ENCODE measurements at regions not wholly inside any gene's neighbourhood (a gene's known extent, or its start where the extent isn't known, plus 50 kb on each side); places are given as distances from the start of the nearest gene placed in this dataset.

DNA sequence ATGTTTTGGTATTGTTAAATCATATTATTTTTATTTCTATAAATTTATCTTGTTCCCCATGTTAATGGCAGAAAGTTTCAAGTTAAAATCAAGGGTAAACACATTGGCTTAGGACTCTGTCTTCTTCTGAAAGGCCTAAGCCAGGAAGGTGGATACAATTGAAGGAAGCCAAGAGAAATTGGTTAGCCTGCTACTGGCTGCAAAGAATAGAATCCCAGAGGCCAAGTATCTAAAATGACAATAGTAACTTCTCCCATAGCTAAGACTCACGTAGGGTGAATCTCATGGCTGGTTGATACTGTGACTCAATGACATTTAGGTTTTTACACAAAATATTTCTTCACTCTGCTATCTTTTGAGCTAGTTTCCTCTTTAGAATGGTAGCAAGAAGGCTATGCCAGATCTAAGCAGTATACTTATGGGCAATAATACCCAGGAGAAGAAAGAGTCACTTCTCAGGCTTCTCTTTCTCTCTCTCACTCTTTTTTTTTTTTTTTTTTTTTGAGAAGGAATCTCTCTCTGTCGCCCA lies 621.5 kb upstream of the TBL1XR1 start:
- DNase-seq (ENCODE audit: low read depth): no peak

DNA sequence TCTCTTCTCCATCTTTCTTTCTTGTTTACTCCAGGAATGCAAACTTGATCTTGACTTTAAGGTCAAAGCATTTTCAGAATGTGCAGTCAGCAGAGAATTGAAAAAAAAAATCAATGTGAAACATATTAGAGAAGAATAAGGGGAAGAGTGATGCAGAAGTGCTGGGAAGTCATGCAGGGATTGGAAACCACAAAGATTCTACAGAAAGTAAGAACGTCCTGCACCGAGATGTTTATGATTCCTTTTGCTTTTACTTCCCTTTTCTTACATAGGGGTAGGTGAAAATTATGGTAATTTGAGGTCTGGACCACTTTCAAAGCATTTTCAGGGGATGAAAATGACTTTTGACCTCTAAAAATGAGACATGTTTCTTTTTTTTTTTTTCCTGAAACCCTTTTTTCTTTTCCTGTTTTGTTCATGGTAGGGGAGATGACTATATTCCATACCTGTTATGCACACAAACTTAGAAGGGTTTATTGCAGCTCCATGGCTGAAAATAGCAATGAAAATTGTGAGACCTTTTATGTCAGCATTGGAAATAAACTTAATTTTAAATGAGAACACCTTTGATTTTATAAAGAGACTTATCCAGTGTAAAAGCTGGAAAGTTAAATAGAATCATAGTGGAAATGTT lies 623.5 kb upstream of the TBL1XR1 start:
- peak; percentile 52 for DNase-seq (ENCODE audit: low read depth)

- no peak for DNase-seq (ENCODE audit: low read depth)
Observed at GRCh38 chr3:177822681-177823096, 625.4 kb upstream of the TBL1XR1 start.

DNA sequence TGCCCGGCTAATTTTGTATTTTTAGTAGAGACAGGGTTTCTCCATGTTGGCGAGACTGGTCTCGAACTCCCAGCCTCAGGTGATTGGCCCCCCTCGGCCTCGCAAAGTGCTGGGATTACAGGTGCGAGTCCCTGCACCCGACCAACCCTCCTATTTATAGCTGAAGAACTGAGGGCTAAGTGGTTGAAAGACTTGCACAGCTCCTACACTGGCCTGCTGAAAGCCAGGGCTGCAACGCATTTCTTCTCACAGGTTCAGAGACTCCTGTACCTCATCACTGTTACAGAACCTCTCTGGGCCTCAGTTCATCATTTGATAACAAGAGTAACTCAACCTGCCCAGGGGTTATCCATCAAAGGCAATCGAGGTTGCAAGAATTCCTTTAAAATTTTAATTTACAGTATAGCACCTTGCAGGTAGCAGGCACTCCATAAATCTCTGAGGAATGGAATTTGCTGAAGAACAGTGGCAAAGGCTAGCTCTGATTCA lies 626.5 kb upstream of the TBL1XR1 start:
- no peak for DNase-seq (ENCODE audit: low read depth)

DNA sequence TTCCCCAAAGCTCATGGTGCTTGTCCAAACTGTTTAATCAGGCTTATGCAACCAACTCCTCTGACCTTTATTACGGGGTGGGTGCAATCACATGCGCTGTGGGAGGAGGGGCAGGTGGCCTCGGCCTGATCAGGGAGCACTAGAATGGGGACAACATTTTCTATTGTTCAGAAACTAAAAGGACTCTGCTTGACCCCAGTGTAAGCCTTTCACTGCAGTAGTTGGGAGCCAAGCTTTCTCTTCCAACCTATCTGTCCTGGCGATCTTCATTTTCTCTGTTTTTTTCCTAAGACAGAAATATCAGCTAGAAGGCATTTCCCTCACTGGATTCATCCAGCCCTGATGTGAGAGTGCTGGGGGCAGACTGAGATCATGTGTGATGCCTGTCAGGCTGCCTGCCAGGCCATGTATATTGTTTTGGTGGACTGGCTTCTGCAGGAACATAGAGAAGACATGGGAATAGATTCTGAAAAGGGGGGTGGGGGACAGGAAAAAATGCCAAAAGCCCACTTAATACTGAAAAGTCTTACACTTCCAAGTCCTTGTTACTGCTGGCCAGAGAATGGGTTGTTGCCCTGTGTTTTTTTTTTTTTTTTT lies 627.0 kb upstream of the TBL1XR1 start:
- peak; percentile 81 for DNase-seq (ENCODE audit: low read depth)

DNA sequence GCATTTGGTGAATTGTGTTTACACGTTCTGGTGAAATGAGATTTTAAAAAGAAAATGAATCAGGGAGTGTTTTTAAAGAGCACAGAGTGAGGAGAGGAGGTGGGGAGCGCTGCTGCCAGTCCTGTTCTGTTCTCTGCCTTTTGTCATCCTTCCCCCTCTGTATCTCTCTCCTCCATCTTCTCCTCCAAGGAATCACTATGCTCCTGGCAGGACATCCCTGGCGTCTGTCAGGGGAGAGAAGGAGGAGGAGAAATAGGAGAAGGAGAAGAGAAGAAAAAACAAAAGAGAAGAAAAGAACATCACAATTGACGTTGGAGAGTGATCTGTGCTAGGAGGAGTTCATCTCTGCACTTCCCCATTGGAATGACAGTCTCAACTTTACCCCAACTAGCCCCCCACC lies 627.6 kb upstream of the TBL1XR1 start:
- DNase-seq (ENCODE audit: low read depth): no peak

GRCh38 chr3:177826253-177826652 lies 629.0 kb upstream of the TBL1XR1 start:
- no peak for DNase-seq (ENCODE audit: low read depth)

- peak; percentile 95 for DNase-seq (ENCODE audit: low read depth)
Observed at GRCh38 chr3:177827511-177828207, 630.4 kb upstream of the TBL1XR1 start.

DNA sequence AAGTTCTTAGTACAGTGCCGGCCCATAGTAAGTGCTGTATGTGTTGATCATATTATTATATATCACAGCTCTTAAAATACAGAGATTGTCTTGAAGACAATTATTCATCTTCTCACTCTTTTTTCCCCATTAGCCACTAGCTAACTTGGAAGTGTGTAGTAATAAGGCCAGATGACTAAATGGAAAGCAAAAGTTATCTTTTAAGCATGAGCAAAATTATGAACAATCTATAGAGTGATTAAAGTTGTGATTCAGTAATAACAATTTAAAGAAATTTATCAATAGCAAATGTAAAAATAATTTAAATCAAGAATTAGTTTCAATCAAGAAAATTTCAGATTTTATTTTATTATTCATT lies 630.9 kb upstream of the TBL1XR1 start:
- DNase-seq (ENCODE audit: low read depth): no peak

- peak; percentile 100 for DNase-seq (ENCODE audit: low read depth)
Observed at GRCh38 chr3:177830411-177830849, 633.1 kb upstream of the TBL1XR1 start.

- DNase-seq (ENCODE audit: low read depth): no peak
Observed at GRCh38 chr3:177831361-177831760, 634.1 kb upstream of the TBL1XR1 start.

- DNase-seq (ENCODE audit: low read depth): peak; percentile 40
Observed at GRCh38 chr3:177832880-177833279, 635.6 kb upstream of the TBL1XR1 start.

DNA sequence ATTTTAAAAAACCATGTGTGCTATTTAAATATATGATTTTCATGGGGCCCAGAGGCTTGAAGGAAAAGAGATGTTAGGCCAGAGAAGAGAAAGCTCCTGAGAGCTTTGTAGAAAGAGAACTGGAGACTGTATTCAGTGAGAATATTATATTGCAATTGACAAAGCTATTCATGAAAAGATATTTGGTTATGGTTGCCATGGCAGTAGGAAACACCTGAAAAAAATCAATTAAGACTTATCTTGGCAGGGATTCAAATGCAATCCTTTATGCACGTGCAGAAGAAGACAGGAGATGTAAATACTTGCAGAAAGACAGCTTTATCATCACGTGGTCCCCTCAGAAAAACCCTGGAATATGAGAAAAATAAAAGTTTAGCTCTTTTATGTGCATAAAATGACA lies 636.0 kb upstream of the TBL1XR1 start:
- DNase-seq (ENCODE audit: low read depth): no peak

GRCh38 chr3:177835008-177835407 lies 637.7 kb upstream of the TBL1XR1 start:
- DNase-seq (ENCODE audit: low read depth): peak; percentile 98

DNA sequence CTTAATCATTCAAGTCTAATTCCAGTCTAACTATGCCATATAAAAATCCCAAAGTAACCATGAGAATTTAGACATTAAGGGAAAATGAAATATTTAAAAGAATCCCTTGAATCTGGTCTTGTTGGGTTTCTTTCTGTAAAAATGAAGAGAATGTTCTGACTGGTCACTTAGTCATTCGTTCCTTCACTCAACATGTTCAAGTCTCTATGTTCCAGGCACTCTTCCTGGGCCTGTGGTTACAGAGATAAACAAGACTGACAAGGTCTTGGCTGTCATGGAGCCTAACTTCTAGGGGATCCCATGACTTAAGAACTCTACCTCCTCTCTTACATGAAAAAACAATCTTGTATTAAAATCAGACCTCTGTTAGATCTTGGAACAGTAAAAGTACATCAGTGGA lies 638.6 kb upstream of the TBL1XR1 start:
- peak; percentile 96 for DNase-seq (ENCODE audit: low read depth)

DNA sequence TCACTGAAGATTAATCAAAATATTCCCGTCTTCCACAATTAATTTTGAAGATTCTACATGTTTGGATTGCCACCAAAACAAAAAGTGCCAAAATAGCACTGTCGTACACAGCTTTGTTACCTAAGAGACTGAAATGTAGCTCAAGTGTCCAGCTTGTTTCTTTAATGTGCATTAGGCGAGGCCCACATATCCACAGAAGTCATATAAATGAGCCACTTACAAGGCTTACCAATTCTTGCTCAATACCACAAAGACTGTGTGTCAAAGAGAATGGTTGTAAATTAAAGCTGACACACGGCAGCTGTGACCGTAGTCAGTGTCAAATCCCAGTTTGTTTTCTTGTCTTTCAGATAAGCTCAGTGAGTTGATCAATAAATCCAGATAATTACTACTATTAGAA lies 639.4 kb upstream of the TBL1XR1 start:
- DNase-seq (ENCODE audit: low read depth): peak; percentile 57

DNA sequence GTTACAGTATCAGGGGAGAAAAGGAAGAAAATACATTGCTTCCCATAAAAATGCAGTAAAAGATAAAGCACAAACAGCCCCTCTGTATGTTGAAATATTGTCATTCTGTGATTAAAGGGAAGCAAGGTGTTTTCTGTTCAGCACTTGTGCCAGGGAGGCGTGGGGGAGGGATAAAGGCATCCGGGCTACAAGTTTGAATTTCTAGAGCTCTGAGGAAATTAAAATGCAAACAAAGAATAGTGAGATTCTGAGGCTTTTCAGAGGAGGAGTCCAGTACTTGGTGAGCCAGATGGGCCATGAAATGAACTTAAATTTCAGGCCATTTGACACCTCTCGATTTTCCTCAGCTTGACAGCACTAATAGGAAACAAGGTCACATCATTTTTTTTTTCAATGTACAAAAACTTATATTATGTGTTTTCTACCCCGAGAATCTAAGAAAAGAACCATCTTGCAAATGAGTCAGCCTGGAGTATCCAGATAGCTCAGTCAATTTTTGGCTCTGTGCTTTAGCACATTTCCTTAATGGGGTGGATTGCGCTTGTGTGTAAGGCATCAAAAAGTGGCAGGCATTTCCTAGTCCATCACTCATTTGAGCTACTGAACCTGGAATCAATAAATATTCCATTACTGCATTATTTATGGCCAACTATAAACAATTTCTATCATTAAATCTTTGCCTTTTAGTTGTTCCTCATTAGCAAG lies 640.8 kb upstream of the TBL1XR1 start:
- DNase-seq (ENCODE audit: low read depth): no peak

- no peak for DNase-seq (ENCODE audit: low read depth)
Observed at GRCh38 chr3:177838766-177839350, 641.6 kb upstream of the TBL1XR1 start.

DNA sequence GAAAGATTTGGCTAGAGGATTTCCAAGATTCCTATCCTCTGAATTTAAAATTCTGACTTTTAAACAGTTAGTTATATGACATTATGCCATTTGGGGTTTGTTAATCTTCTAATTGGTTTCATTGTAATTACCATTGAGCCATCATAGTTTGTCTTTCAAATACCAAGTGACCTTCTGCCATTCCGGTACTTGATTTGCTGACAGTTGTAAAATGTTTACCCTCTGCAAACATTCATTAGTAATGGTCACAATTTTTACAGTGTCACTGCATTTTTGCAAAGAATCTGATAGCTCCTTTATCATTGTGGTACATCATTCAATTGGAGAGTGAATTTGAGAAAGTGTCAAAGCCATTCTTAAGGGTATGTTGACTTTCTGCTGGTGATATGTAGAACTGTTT lies 645.0 kb upstream of the TBL1XR1 start:
- DNase-seq (ENCODE audit: low read depth): no peak

DNA sequence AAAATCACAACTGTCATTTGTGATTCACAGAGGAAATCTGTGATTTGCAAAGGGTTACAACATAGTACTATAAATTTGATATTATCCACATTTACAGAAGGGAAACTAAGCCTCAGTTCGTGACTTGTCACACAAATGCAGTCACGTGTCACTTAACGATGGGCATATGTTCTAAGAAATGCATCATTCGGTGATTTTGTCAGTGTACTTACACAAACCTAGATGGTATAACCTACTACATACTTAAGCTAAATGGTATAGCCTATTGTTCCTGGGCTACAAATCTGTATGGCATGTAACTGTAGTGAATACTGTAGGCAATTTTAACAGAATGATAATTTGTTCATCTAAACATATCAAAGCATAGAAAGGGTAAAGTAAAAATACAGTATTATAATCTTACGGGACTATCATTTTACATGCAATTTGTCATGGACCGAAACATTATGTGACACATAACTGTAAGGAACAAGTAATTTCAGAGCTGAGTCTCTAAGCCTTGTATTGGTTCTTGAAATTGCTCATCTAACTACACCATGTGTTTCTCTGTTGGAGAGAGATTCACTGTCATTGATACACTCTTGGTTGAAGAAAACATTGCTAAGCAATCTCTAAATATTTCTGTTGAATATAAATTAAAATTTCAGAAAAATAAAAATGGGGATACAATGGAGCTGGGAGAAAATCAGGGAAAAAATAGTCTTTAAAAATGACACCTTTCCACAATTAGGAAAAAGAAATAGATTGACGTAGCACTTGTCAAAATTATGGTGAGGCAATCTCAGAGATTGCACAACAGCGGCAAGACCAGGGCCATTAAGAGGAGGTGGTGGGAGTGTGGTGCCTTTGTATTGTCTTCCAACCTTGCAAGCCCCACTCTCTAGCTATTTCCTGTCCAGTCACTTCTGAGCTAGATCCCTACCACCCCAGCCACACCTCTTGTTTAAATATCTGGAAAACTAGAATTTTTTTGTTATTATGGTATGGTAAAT lies 645.8 kb upstream of the TBL1XR1 start:
- DNase-seq (ENCODE audit: low read depth): no peak

All from amniotic epithelial cell (primary cell).